Tibial nerve (tissue), 4 donors: ENCODE measurements at regions not wholly inside any gene's neighbourhood (a gene's known extent, or its start where the extent isn't known, plus 50 kb on each side); places are given as distances from the start of the nearest gene placed in this dataset.

Source experiments
- DNase-seq, 2 donors: peaks; one replicate each; pipeline ENCODE4 v3.0.0-alpha.2; 2019; ENCODE audit warnings: low spot score in 2 of 2
- H3K27ac ChIP-seq, 4 donors: fragments of 200-600 bp; sonication (generic) in 3 of 4; one replicate each; pipeline ENCODE4 v1.5.1; 2017 to 2019; ENCODE audit warnings: mild to moderate bottlenecking in 1 of 4
- H3K27me3 ChIP-seq, 2 donors: fragments of 200-600 bp; sonication (generic) in 1 of 2; one replicate each; pipeline versions ENCODE4 v1.5.1 to v1.6.0; 2017 to 2019
- H3K36me3 ChIP-seq, 3 donors: fragments of 200-600 bp; sonication (generic); one replicate each; pipeline ENCODE4 v1.5.1; 2018 to 2019
- H3K4me1 ChIP-seq, 4 donors: fragments of 200-600 bp; sonication (generic) in 3 of 4; one replicate each; pipeline ENCODE4 v1.5.1; 2017 to 2019
- H3K4me3 ChIP-seq, 4 donors: fragments of 200-600 bp; sonication (generic) in 3 of 4; one replicate each; pipeline ENCODE4 v1.5.1; 2017 to 2019; ENCODE audit warnings: mild to moderate bottlenecking in 1 of 4, moderate library complexity in 1 of 4
- H3K9me3 ChIP-seq, 4 donors: fragments of 200-600 bp; sonication (generic) in 3 of 4; one replicate each; pipeline ENCODE4 v1.5.1; 2017 to 2019
- EP300 ChIP-seq, 2 donors: sonication (generic); formaldehyde crosslinking; IDR thresholded peaks; one replicate each; pipeline ENCODE4 v1.6.1; 2017; ENCODE audit warnings: antibody characterized with exemption in 2 of 2, mild to moderate bottlenecking in 1 of 2
- POLR2A ChIP-seq, 2 donors: fragments of 450-650 bp; IDR thresholded peaks; one replicate each; pipeline ENCODE4 v1.6.1; 2017; ENCODE audit warnings: antibody characterized with exemption in 2 of 2, mild to moderate bottlenecking in 2 of 2, moderate library complexity in 2 of 2
- WGBS, 2 donors: methylation state at CpG; one replicate each; pipeline ENCODE4 v1.1.5; 2018; 5-methylcytosine and 5-hydroxymethylcytosine counted together
- TF ChIP-seq, protein P1 (sequence below), 5 experiments: fragments of 200-600 bp in 3 of 5; fragments of 450-650 bp in 2 of 5; sonication (generic) in 3 of 5; IDR thresholded peaks; one replicate each; pipeline ENCODE4 v1.5.1; 2016 to 2019; ENCODE audit warnings: antibody characterized with exemption in 5 of 5, mild to moderate bottlenecking in 3 of 5, moderate library complexity in 2 of 5

DNA sequence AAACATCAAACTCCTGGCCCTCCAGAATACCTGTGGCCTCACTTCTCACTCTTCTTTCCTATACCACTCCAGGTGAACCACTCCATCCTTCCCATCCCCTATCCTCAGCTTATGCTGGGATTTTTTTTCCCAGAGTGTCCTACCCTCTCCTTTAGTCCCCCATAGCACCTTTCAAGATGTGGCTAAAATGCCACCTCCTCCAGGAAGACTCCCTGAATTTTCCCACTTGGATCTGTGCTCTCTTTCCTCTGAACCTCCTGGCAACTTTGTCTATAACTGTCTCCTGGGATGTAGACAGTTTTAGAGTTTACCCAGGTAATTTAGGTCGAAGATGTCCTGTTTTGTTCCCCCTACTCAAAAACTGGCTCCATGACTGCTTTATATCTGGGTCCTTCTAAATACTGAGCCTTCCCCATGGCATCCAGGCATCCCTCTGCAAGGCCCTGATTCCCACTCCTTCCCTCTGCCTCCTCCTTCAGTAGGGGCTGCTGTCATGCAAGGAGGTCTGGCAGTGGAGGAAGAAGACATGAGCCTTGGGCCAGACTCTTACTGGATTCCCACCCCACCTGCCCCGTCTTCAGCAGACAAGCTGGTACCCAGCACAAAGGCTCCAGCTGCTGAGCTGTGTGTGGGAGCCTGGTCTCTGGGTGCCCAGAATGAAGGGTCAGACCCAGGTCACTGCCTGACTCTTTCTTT lies 161.5 kb downstream of the SMAD6 start:
- no peak overlapping the region for H3K27ac ChIP-seq
- no peaks in the 10 kb centered on the region for H3K9me3 ChIP-seq
- peaks cover 0 to 9% (median 0%) of the 10 kb centered on the region in 4 donors for H3K4me1 ChIP-seq
- TF ChIP-seq, protein P1, sequence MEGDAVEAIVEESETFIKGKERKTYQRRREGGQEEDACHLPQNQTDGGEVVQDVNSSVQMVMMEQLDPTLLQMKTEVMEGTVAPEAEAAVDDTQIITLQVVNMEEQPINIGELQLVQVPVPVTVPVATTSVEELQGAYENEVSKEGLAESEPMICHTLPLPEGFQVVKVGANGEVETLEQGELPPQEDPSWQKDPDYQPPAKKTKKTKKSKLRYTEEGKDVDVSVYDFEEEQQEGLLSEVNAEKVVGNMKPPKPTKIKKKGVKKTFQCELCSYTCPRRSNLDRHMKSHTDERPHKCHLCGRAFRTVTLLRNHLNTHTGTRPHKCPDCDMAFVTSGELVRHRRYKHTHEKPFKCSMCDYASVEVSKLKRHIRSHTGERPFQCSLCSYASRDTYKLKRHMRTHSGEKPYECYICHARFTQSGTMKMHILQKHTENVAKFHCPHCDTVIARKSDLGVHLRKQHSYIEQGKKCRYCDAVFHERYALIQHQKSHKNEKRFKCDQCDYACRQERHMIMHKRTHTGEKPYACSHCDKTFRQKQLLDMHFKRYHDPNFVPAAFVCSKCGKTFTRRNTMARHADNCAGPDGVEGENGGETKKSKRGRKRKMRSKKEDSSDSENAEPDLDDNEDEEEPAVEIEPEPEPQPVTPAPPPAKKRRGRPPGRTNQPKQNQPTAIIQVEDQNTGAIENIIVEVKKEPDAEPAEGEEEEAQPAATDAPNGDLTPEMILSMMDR (IDR thresholded peaks at IDR 0.05) = no peak
- no peak for TF ChIP-seq EP300 (IDR thresholded peaks at IDR 0.05)
- no peak for TF ChIP-seq POLR2A (IDR thresholded peaks at IDR 0.05)
- no peak for DNase-seq
- no peaks in the 10 kb centered on the region for H3K36me3 ChIP-seq
- WGBS, 2 donors = 79 to 86% methylated on average over 2 of the region's 2 CpGs
- H3K27me3 ChIP-seq = no peaks in the 10 kb centered on the region
- no peak overlapping the region for H3K4me3 ChIP-seq

DNA sequence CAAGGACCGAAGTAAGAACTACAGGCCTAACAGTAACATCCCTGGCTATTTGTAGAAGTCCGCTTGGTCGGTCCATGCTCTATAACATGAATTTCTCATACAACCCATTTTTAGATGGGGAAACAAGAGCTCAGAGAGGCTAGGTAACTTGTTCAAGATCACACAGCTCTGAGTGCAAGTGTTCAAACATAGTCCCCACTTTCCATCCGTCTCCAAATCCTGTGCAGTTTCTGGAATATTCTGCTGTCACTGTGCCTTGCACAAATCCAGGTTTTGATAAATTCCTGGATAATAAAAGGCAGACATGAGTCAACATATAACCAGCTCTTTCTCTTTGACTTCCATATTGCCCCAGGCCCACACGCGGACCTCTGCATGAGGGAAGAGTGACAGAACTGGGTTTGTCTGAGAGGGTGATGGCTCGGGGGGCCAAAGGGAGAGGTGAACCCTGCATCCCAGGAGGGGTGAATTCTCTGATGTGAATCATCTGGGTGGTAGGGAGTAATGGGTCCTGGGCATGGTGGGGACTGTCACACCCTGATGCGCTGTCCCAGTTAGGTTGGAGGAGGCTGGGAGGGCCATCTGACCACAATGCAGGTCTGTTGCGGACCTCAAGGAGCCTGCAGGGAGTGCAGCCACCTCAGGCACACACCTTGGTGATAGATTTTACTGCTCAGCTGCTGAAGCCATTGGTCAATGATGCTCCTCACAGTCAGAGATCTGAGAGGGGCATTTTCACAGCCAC lies 162.2 kb downstream of the SMAD6 start:
- TF ChIP-seq, protein P1 (IDR thresholded peaks at IDR 0.05) = no peak
- TF ChIP-seq EP300 (IDR thresholded peaks at IDR 0.05) (no peak), POLR2A (IDR thresholded peaks at IDR 0.05) (no peak)
- DNase-seq = no peak
- no peaks in the 10 kb centered on the region for H3K9me3 ChIP-seq
- H3K4me3 ChIP-seq = no peak overlapping the region
- H3K27ac ChIP-seq = no peak overlapping the region
- no peaks in the 10 kb centered on the region for H3K27me3 ChIP-seq
- 89 to 95% methylated on average over 9 of the region's 9 CpGs for WGBS, 2 donors
- no peaks in the 10 kb centered on the region for H3K36me3 ChIP-seq
- H3K4me1 ChIP-seq = peaks cover 0 to 9% (median 0%) of the 10 kb centered on the region in 4 donors

DNA sequence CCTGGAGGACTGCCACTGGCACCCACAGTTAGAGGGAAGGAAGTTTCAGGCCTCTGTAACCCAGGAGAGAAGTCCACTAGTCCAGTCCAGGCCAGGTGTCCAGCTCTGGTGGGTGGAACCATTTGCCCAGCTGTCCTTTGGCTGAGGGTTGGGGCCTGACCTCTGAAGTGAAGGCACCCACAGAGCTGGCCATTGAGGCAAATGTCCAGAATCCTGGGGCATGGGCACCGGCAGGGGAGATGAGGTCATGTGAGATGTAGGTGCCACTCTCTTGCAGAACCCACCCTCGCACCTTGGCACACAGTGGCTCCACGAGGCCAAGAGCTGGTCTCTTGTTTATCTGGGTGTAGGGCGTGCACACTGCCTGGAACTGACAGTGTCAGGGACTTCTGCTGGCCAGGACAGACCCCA lies 162.8 kb downstream of the SMAD6 start:
- H3K27me3 ChIP-seq = no peaks in the 10 kb centered on the region
- no peaks in the 10 kb centered on the region for H3K9me3 ChIP-seq
- DNase-seq = no peak
- peaks cover 0 to 9% (median 0%) of the 10 kb centered on the region in 4 donors for H3K4me1 ChIP-seq
- H3K27ac ChIP-seq = no peak overlapping the region
- TF ChIP-seq, protein P1 (IDR thresholded peaks at IDR 0.05) = no peak
- no peak overlapping the region for H3K4me3 ChIP-seq
- 91 to 93% methylated on average over 4 of the region's 4 CpGs for WGBS, 2 donors
- no peaks in the 10 kb centered on the region for H3K36me3 ChIP-seq

DNA sequence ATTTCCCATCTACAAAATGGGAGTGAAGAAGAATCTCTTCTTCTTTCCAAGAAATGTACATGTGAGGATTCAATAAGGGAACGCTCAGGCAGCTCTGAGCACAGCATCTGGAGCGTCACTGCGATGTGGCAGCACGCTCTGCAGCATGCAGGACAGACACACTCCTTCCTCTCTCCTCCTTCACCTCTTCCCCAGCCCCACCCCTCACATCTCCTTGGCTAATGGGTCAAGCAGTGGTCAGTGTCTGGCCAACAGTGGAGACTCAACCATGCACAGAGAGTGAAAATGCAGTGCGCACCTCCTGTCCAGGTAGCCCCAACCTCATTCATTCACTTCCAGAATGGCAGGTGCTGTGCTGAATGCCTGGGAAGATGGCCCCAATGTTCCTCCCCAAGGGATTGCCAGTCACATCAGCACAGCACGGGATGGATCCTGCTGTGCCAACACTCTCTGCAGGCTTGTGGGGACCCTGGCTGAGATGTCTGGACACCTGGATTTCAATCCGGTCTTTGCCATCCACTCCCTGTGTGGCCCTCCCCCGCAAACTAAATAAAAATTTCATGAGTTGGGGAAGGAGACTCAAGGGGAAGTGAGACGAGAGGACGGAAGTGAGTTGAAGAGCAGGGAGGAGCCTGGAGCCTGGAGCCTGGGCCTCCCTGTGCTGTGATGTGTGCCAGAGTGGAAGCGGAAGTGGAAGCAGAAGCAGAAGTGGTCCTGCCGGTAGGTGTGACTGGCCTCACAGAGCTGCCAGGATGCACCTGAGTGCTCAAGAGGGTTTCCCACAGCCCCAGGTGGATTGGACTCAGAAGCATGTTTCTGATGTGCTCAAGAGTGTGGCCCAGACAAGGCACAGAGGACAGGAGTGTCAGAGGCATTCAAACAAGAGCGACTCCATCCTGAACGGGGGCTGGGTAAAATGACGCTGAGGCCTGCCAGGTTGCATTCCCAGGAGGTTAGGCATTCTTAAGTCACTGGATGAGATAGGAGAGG lies 163.9 kb downstream of the SMAD6 start:
- DNase-seq = peak in 1 of 2 donors; percentile 3
- WGBS, 2 donors = 82 to 85% methylated on average over 15 of the region's 15 CpGs

More for the DNA sequence above, 163.9 kb downstream of the SMAD6 start:
- no peaks in the 10 kb centered on the region for H3K27me3 ChIP-seq
- no peaks in the 10 kb centered on the region for H3K36me3 ChIP-seq
- no peak overlapping the region for H3K27ac ChIP-seq
- TF ChIP-seq POLR2A (IDR thresholded peaks at IDR 0.05) (no peak), EP300 (IDR thresholded peaks at IDR 0.05) (no peak)
- TF ChIP-seq, protein P1 (IDR thresholded peaks at IDR 0.05) = no peak
- peaks cover 0 to 9% (median 0%) of the 10 kb centered on the region in 4 donors for H3K4me1 ChIP-seq
- H3K4me3 ChIP-seq = no peak overlapping the region
- H3K9me3 ChIP-seq = peaks cover 0 to 5% (median 0%) of the 10 kb centered on the region in 4 donors
